WTC11 (cell line): ENCODE measurements at regions not wholly inside any gene's neighbourhood (a gene's known extent, or its start where the extent isn't known, plus 50 kb on each side); places are given as distances from the start of the nearest gene placed in this dataset.

Source experiments
- ATAC-seq: fragments of 200-7000 bp; cut with Tn5 transposase; 2 replicates; pipeline ENCODE4 v1.10.0; 2021; ENCODE audit warnings: mild to moderate bottlenecking, moderate library complexity
- CTCF ChIA-PET: fragments of 300-600 bp; sonication (Branson Sonifier 250); formaldehyde crosslinking; loops from one replicate; lab custom pipeline; 2021; ENCODE audit warnings: antibody characterized with exemption; lab: Charles Lee
- POLR2A ChIA-PET: fragments of 350-600 bp; sonication (Branson Sonifier 250); formaldehyde crosslinking; loops from one replicate; lab custom pipeline; 2021; ENCODE audit warnings: antibody characterized with exemption; lab: Charles Lee
- DNase-seq: peaks from one replicate; pipeline ENCODE4 v3.0.0; 2021; ENCODE audit warnings: low spot score
- H3K27ac Mint-ChIP-seq: 2 replicates; pipeline ENCODE4 v1.8.0; 2021; ENCODE audit warnings: mixed read lengths
- H3K27me3 Mint-ChIP-seq: 2 replicates; pipeline ENCODE4 v1.8.0; 2021; ENCODE audit warnings: low read depth, mild to moderate bottlenecking, moderate library complexity, mixed read lengths
- H3K36me3 Mint-ChIP-seq: 2 replicates; pipeline ENCODE4 v1.8.0; 2021; ENCODE audit warnings: mixed read lengths
- H3K4me1 Mint-ChIP-seq: 2 replicates; pipeline ENCODE4 v1.8.0; 2022; ENCODE audit warnings: mixed read lengths
- H3K4me3 Mint-ChIP-seq: 2 replicates; pipeline ENCODE4 v1.8.0; 2021; ENCODE audit warnings: mild to moderate bottlenecking, moderate library complexity, mixed read lengths
- H3K9me3 Mint-ChIP-seq: 2 replicates; pipeline ENCODE4 v1.8.0; 2021; ENCODE audit warnings: mixed read lengths
- JAZF1 ChIP-seq: fragments of 250-450 bp; sonication (Bioruptor Pico); IDR thresholded peaks from 2 replicates; pipeline ENCODE4 v1.9.0; 2021; ENCODE audit warnings: moderate library complexity, mild to moderate bottlenecking, inconsistent platforms
- JUN ChIP-seq: sonication (generic); formaldehyde crosslinking; IDR thresholded peaks from 2 replicates; pipeline ENCODE4 v1.8.0; 2023; ENCODE audit warnings: mild to moderate bottlenecking, missing genetic modification reagents
- RELA ChIP-seq: sonication (generic); formaldehyde crosslinking; IDR thresholded peaks from 2 replicates; pipeline ENCODE4 v1.8.1; 2022; ENCODE audit warnings: missing genetic modification reagents, mild to moderate bottlenecking, borderline replicate concordance
- RORB ChIP-seq: fragments of 250-450 bp; sonication (Bioruptor Pico); IDR thresholded peaks from 2 replicates; pipeline ENCODE4 v1.9.0; 2021; ENCODE audit warnings: mild to moderate bottlenecking
- ZBTB21 ChIP-seq: sonication (generic); formaldehyde crosslinking; IDR thresholded peaks from 2 replicates; pipeline ENCODE4 v1.8.1; 2023; ENCODE audit warnings: mild to moderate bottlenecking, missing genetic modification reagents, borderline replicate concordance
- ZNF423 ChIP-seq: fragments of 250-450 bp; sonication (Bioruptor Pico); IDR thresholded peaks from 2 replicates; pipeline ENCODE4 v2.1.2; 2022; ENCODE audit warnings: mild to moderate bottlenecking, moderate library complexity
- TF ChIP-seq, protein P1 (sequence below): sonication (generic); formaldehyde crosslinking; IDR thresholded peaks from 2 replicates; pipeline ENCODE4 v1.8.1; 2023; ENCODE audit warnings: mild to moderate bottlenecking, missing genetic modification reagents, borderline replicate concordance
- TF ChIP-seq, protein P2 (sequence below): sonication (generic); formaldehyde crosslinking; IDR thresholded peaks from 2 replicates; pipeline ENCODE4 v1.8.1; 2022; ENCODE audit warnings: mild to moderate bottlenecking, moderate library complexity, missing genetic modification reagents
- TF ChIP-seq, protein P3 (sequence below): sonication (generic); formaldehyde crosslinking; IDR thresholded peaks from 2 replicates; pipeline ENCODE4 v1.8.1; 2023; ENCODE audit warnings: mild to moderate bottlenecking, missing genetic modification reagents, moderate library complexity
- TF ChIP-seq, protein P4 (sequence below): sonication (generic); formaldehyde crosslinking; IDR thresholded peaks from 2 replicates; pipeline ENCODE4 v1.8.0; 2022; ENCODE audit warnings: mild to moderate bottlenecking, missing genetic modification reagents
- TF ChIP-seq, protein P5 (sequence below): sonication (generic); formaldehyde crosslinking; IDR thresholded peaks from 2 replicates; pipeline ENCODE4 v1.8.0; 2022; ENCODE audit warnings: missing genetic modification reagents

DNA sequence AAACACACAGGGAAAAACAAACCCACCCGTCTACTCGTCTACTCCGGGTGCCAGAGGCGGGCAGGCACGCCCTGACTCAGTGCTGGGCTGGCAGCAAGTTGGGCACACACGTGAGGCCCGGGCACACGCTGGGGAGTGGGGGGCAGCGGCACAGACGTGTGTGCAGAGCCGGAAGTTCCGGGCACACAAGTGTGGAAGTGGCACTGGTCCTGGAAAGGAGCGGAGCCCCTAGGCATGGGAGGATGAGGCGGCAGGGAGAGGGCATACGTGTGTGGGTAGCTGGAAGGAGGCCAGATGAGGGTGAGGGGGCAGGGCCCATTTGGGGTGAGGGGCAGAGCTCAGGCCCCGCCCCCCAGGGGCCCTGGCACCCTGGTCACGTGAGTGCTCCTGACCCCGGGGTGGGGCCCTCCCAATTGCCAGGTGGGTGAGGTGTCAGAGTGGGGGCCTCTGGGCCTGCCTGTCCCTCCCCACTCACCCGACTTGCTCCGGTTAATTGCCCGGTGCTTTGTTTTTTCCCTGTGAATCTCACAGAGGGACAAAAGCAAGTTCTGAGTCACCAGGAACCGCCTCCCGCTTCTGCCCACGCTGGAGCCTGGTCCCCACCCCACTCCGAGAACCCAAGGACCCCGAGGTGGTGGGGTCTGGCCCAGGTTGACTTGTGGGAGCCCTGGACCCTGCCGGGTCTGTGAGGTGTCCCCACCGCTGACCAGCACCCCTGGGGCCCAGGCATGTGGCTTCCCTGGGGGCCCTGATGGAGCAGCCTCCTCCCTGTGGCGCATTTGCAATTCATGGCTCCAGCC is 104.8 kb upstream of the CASZ1 start:
- no peaks in the 10 kb centered on the region for H3K36me3 Mint-ChIP-seq
- no peaks in the 10 kb centered on the region for H3K9me3 Mint-ChIP-seq
- no peaks in the 10 kb centered on the region; the same call in 1 of the 2 replicates for H3K27me3 Mint-ChIP-seq
- peak overlapping the region; percentile 3; the same call in 1 of the 2 replicates for H3K4me3 Mint-ChIP-seq
- POLR2A ChIA-PET = no interaction called here
- DNase-seq = no peak
- TF ChIP-seq, protein P1, sequence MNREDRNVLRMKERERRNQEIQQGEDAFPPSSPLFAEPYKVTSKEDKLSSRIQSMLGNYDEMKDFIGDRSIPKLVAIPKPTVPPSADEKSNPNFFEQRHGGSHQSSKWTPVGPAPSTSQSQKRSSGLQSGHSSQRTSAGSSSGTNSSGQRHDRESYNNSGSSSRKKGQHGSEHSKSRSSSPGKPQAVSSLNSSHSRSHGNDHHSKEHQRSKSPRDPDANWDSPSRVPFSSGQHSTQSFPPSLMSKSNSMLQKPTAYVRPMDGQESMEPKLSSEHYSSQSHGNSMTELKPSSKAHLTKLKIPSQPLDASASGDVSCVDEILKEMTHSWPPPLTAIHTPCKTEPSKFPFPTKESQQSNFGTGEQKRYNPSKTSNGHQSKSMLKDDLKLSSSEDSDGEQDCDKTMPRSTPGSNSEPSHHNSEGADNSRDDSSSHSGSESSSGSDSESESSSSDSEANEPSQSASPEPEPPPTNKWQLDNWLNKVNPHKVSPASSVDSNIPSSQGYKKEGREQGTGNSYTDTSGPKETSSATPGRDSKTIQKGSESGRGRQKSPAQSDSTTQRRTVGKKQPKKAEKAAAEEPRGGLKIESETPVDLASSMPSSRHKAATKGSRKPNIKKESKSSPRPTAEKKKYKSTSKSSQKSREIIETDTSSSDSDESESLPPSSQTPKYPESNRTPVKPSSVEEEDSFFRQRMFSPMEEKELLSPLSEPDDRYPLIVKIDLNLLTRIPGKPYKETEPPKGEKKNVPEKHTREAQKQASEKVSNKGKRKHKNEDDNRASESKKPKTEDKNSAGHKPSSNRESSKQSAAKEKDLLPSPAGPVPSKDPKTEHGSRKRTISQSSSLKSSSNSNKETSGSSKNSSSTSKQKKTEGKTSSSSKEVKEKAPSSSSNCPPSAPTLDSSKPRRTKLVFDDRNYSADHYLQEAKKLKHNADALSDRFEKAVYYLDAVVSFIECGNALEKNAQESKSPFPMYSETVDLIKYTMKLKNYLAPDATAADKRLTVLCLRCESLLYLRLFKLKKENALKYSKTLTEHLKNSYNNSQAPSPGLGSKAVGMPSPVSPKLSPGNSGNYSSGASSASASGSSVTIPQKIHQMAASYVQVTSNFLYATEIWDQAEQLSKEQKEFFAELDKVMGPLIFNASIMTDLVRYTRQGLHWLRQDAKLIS (CRISPR knock-in tag) = no peak
- TF ChIP-seq RELA (CRISPR knock-in tag) (0 out of 2 replicates have a peak, but pooled peaks have one; percentile 9), JUN (CRISPR knock-in tag) (no peak), ZNF423 (CRISPR knock-in tag) (peak; percentile 64), JAZF1 (CRISPR knock-in tag) (no peak), ZBTB21 (CRISPR knock-in tag) (0 out of 2 replicates have a peak, but pooled peaks have one; percentile 19), RORB (CRISPR knock-in tag) (no peak)
- TF ChIP-seq, protein P2, sequence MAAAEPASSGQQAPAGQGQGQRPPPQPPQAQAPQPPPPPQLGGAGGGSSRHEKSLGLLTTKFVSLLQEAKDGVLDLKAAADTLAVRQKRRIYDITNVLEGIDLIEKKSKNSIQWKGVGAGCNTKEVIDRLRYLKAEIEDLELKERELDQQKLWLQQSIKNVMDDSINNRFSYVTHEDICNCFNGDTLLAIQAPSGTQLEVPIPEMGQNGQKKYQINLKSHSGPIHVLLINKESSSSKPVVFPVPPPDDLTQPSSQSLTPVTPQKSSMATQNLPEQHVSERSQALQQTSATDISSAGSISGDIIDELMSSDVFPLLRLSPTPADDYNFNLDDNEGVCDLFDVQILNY = no peak
- TF ChIP-seq, protein P3, sequence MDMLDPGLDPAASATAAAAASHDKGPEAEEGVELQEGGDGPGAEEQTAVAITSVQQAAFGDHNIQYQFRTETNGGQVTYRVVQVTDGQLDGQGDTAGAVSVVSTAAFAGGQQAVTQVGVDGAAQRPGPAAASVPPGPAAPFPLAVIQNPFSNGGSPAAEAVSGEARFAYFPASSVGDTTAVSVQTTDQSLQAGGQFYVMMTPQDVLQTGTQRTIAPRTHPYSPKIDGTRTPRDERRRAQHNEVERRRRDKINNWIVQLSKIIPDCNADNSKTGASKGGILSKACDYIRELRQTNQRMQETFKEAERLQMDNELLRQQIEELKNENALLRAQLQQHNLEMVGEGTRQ = peak; percentile 60
- TF ChIP-seq, protein P4, sequence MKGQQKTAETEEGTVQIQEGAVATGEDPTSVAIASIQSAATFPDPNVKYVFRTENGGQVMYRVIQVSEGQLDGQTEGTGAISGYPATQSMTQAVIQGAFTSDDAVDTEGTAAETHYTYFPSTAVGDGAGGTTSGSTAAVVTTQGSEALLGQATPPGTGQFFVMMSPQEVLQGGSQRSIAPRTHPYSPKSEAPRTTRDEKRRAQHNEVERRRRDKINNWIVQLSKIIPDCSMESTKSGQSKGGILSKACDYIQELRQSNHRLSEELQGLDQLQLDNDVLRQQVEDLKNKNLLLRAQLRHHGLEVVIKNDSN (CRISPR knock-in tag) = peak; percentile 50; the same call in 1 of the 2 replicates
- TF ChIP-seq, protein P5, sequence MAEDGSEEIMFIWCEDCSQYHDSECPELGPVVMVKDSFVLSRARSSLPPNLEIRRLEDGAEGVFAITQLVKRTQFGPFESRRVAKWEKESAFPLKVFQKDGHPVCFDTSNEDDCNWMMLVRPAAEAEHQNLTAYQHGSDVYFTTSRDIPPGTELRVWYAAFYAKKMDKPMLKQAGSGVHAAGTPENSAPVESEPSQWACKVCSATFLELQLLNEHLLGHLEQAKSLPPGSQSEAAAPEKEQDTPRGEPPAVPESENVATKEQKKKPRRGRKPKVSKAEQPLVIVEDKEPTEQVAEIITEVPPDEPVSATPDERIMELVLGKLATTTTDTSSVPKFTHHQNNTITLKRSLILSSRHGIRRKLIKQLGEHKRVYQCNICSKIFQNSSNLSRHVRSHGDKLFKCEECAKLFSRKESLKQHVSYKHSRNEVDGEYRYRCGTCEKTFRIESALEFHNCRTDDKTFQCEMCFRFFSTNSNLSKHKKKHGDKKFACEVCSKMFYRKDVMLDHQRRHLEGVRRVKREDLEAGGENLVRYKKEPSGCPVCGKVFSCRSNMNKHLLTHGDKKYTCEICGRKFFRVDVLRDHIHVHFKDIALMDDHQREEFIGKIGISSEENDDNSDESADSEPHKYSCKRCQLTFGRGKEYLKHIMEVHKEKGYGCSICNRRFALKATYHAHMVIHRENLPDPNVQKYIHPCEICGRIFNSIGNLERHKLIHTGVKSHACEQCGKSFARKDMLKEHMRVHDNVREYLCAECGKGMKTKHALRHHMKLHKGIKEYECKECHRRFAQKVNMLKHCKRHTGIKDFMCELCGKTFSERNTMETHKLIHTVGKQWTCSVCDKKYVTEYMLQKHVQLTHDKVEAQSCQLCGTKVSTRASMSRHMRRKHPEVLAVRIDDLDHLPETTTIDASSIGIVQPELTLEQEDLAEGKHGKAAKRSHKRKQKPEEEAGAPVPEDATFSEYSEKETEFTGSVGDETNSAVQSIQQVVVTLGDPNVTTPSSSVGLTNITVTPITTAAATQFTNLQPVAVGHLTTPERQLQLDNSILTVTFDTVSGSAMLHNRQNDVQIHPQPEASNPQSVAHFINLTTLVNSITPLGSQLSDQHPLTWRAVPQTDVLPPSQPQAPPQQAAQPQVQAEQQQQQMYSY = no peak
- TF ChIP-seq, all 79 proteins: peak for 5
- Mint-ChIP-seq H3K27ac (no peak overlapping the region), H3K4me1 (peaks cover 36% of the 10 kb centered on the region)
- CTCF ChIA-PET = interaction anchor here (1.1 to 4.1 kb wide), 9 partner anchors 9 to 394 kb away, joined by 3 to 33 read pairs (median 5); no protein-coding TSS in a partner anchor
- peak; percentile 12; the same call in 1 of the 2 replicates for ATAC-seq
